ENCODE measurements at regions not wholly inside any gene's neighbourhood (a gene's known extent, or its start where the extent isn't known, plus 50 kb on each side); places are given as distances from the start of the nearest gene placed in this dataset.

DNA sequence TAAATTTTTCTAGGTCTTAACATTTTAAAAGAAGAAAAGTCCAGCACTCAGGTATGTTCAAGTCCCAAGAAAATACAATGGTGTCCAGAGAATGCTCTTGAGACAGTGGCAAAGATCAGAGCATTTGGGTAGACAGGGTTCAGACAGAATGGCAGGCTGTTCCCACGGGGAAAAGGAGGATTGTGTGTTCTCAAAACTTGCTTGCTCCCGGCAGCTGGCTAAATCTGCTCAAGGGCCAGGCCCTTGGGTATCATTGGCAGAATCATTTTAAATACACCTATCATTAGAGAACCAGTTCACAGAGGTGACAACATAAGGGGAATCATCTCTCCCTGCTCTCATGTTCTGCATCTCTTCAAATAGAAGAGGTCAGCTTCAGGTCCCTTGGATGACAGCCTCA lies 456.3 kb downstream of the DTHD1 start:
- no peak for DNase-seq

DNA sequence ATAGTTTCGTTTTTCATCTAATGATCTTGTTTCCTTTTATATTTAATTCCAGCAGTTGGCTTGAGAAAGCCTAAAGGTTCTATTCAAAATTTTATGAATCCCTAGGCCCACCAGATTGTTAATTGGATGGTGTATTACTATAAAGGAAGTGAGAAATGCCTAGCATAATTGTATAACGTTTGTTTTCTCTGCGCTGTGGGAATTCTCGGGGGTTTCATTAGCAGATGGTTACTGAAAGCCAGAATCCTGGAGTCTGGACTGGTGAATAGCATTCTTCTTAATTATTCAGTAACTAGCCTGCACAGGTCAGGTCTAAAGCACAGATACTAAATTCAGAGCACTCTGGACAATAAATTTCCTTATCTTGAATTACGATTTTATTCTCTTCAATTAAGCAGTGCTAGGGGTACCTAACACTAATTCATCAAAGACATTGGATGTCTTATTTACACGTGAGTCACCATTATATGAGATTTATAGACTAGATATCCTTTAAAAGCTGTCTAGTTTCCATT lies 459.4 kb downstream of the DTHD1 start:
- no peak for DNase-seq

GRCh38 chr4:36747277-36748129 lies 466.1 kb downstream of the DTHD1 start:
- DNase-seq: no peak

- no peak for DNase-seq
Observed at GRCh38 chr4:36753048-36753447, 471.6 kb downstream of the DTHD1 start.

- no peak for DNase-seq
Observed at GRCh38 chr4:36757580-36758311, 476.3 kb downstream of the DTHD1 start.

GRCh38 chr4:36758312-36759178 lies 477.1 kb downstream of the DTHD1 start:
- no peak for DNase-seq

GRCh38 chr4:36761607-36762006 lies 480.2 kb downstream of the DTHD1 start:
- no peak for DNase-seq

- DNase-seq: no peak
Observed at GRCh38 chr4:36763814-36764213, 480.7 kb upstream of the NWD2 start.

GRCh38 chr4:36767596-36767995 lies 476.9 kb upstream of the NWD2 start:
- no peak for DNase-seq

DNA sequence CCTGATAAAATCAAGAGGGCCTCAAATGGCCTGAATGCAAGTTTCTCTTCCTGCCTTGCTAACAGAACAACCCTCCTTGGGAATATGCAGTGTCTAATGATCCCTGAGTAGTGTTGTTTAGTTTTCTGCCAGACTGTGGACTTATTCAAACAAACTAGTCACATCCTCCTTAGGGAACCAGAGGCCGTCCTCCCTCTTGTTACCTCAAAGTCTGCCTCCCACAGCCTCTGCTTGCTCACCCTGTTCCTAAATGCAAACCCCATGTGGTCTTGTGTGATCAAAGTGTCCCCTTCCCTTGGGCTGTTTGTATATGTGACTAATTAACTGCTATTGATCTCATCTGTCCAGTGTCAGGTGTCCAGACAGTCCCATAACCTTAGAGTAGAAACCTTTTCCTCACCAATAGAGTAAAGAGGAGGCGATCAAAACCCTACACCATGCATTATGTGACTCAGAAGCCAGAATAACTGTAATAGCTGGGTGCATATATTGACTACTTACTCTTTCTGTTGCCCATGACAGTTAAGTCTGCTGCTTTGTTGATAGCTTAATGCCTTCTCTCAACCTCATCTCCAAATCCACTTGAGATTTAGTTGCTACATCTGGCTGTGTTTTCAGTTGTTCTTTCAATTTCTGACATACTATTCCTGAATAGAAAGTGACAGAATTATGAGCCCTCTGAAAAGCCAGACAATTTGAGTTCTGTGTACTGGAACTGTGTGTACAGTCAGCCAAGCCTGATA lies 473.0 kb upstream of the NWD2 start:
- no peak for DNase-seq

DNA sequence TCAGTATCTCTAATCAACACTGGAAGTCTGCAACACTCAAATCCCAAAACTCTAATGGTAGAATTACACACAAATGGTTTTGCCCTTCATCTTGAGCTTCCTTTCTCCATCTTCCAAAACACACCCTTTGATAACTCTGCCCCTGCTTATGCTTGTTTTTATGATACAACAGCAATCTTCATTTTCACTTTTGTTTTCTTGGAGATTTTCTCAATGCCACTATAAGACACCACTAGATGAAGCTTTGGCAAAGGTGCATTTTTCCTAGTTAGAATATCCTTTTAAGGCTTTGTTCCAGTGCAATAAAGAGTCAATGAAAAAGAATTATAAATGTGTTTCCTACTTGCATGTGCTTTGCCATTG lies 472.4 kb upstream of the NWD2 start:
- DNase-seq: no peak

- no peak for DNase-seq
Observed at GRCh38 chr4:36773467-36773866, 471.1 kb upstream of the NWD2 start.

- no peak for DNase-seq
Observed at GRCh38 chr4:36775544-36775943, 469.0 kb upstream of the NWD2 start.

- no peak for DNase-seq
Observed at GRCh38 chr4:36779601-36780000, 464.9 kb upstream of the NWD2 start.

DNA sequence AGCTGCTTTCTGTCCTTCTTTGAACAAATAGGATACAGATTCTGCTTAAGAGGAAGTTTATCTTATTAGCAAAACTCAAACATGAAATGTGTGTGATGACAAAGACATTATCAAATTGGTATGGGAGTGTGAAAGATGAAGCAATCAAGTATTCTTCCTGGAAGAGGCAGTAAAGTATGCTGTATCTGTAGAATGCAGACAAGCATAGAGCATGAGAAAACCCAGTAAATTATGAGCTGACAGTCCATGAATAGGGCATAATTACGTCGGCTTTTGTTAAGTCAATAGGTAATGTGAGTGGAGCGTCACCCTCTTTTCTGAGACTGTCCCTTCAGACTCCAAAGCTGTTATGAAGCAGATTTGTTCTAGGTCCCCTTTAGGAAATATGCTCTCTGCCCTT lies 458.6 kb upstream of the NWD2 start:
- DNase-seq: no peak

GRCh38 chr4:36786519-36786918 lies 458.0 kb upstream of the NWD2 start:
- no peak for DNase-seq

DNA sequence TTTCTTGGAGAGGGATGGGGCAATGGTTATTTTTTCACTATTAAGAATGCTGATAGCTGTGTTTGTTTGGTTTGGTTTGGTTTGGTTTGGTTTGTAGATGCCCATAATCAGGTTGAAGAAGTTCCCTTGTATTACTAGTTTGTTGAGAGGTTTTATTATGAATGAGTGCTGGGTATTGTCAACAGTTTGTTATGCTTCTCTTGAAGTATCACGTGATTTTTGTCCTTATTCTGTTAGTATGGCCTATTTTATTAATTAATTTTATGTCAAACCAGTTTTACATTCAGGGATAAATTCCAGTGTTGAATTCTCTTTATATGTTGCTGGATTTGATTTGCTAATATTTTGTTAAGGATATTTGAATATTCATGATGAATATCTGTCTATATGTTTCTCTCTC lies 449.8 kb upstream of the NWD2 start:
- no peak for DNase-seq

DNA sequence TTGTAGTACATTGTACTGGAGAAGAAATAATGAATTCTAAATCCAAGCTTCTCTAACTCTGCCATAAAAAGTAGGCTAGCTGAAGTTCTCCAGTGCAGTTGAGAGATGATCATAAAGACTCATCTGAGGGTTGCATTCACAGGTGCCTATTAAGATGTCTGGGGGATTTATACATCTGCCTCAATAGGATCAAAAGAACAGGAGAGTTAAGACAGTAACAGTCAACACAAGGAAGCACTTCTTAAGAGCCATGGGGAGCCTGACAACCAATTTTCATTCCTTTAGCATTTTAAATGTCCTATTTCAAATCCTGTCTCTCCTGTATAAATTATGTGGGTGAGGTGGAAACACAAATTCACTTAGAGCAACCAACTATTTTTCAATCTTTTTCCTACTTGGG lies 432.4 kb upstream of the NWD2 start:
- DNase-seq: no peak

DNA sequence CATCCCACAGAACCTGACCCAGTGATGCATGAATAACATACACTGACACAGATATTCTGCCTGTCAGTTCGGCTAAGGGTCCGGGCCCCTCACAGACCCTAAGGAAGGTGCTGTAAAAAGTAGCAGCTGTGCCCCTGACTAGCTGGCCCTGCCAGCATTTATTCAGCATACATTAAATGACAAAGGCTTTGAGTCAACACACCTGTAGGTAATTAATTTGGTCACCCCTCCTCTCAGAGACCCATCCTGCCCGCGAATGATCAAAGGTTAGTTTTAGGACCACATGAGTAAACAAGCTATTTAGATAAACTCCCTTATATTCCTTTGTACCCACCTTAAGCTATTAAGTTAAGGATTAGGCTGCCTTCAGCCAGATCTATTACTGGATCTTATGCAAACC lies 429.0 kb upstream of the NWD2 start:
- no peak for DNase-seq

- no peak for DNase-seq
Observed at GRCh38 chr4:36823199-36823967, 421.2 kb upstream of the NWD2 start.

DNA sequence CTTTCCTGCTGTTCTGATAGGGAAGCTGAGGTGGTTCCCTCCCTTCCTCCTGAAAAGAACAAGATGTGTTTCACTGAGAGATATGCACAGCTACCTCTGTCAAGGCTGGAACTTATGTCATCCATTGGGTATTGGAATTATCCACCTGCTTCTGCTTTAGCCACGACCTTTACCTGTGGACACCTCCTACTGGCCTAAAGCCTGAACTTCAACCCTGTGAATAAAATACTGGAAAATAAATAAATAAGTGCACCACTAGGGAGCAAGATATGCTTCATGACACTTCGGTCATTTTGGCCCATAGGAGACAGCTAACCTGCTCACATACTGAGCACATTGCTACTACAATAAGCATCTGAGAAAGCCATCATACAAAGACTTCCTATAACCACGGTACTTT lies 419.9 kb upstream of the NWD2 start:
- DNase-seq: no peak

- DNase-seq: no peak
Observed at GRCh38 chr4:36835246-36835645, 409.3 kb upstream of the NWD2 start.
